HL-60/S4 treated with phorbol 12-myristate 13-acetate at 8.2 ng/mL for 4 days and 3 days (cell line): ENCODE measurements at regions not wholly inside any gene's neighbourhood (a gene's known extent, or its start where the extent isn't known, plus 50 kb on each side); places are given as distances from the start of the nearest gene placed in this dataset.
"Not testable (repeated sequence)": the region's sequence is repeated elsewhere in the genome, so short reads cannot be mapped to it uniquely, and the experiment has no call there.

Experiments
- in situ Hi-C: fragments of 300-500 bp; cut with MboI; formaldehyde crosslinking; loops from 2 replicates; pipeline ENCODE4 v1.15.0; 2022; ENCODE audit warnings: low sequenced_read_pairs

GRCh38 chr6:112636650-112637262 lies 289.6 kb downstream of the RFPL4B start:
- in situ Hi-C loops = no loop called here

GRCh38 chr6:112639391-112639831 lies 292.3 kb downstream of the RFPL4B start:
- in situ Hi-C loops = no loop called here

GRCh38 chr6:112640891-112641290 lies 293.8 kb downstream of the RFPL4B start:
- in situ Hi-C loops = no loop called here

- in situ Hi-C loops = no loop called here
These were observed 302.7 kb downstream of the RFPL4B start for GRCh38 chr6:112649853-112650252.

- in situ Hi-C loops = no loop called here
These were observed 304.1 kb downstream of the RFPL4B start for GRCh38 chr6:112651239-112651638.

GRCh38 chr6:112659912-112660311 lies 312.8 kb downstream of the RFPL4B start:
- in situ Hi-C loops = no loop called here

GRCh38 chr6:112660626-112661025 lies 313.5 kb downstream of the RFPL4B start:
- in situ Hi-C loops = no loop called here

- in situ Hi-C loops = no loop called here
These were observed 316.6 kb downstream of the RFPL4B start for GRCh38 chr6:112663698-112664097.

GRCh38 chr6:112665114-112665513 lies 318.0 kb downstream of the RFPL4B start:
- in situ Hi-C loops = no loop called here

GRCh38 chr6:112665815-112666214 lies 318.7 kb downstream of the RFPL4B start:
- in situ Hi-C loops = no loop called here

- in situ Hi-C loops = no loop called here
These were observed 320.3 kb downstream of the RFPL4B start for GRCh38 chr6:112667427-112667826.

GRCh38 chr6:112680091-112680490 lies 333.0 kb downstream of the RFPL4B start:
- in situ Hi-C loops = no loop called here

- in situ Hi-C loops = no loop called here
These were observed 334.9 kb downstream of the RFPL4B start for GRCh38 chr6:112682071-112682470.

GRCh38 chr6:112683106-112683505 lies 336.0 kb downstream of the RFPL4B start:
- in situ Hi-C loops = no loop called here

- in situ Hi-C loops = no loop called here
These were observed 336.8 kb downstream of the RFPL4B start for GRCh38 chr6:112683926-112684325.

- in situ Hi-C loops = not testable (repeated sequence)
These were observed 338.5 kb downstream of the RFPL4B start for GRCh38 chr6:112685521-112686220.

- in situ Hi-C loops = not testable (repeated sequence)
These were observed 341.5 kb downstream of the RFPL4B start for GRCh38 chr6:112688487-112689165.

GRCh38 chr6:112689183-112689858 lies 342.2 kb downstream of the RFPL4B start:
- in situ Hi-C loops = not testable (repeated sequence)

GRCh38 chr6:112690497-112691202 lies 343.5 kb downstream of the RFPL4B start:
- in situ Hi-C loops = no loop called here

- in situ Hi-C loops = no loop called here
These were observed 344.2 kb downstream of the RFPL4B start for GRCh38 chr6:112691289-112691688.

GRCh38 chr6:112695001-112695400 lies 347.9 kb downstream of the RFPL4B start:
- in situ Hi-C loops = no loop called here
